ENCODE measurements at regions not wholly inside any gene's neighbourhood (a gene's known extent, or its start where the extent isn't known, plus 50 kb on each side); places are given as distances from the start of the nearest gene placed in this dataset.

DNA sequence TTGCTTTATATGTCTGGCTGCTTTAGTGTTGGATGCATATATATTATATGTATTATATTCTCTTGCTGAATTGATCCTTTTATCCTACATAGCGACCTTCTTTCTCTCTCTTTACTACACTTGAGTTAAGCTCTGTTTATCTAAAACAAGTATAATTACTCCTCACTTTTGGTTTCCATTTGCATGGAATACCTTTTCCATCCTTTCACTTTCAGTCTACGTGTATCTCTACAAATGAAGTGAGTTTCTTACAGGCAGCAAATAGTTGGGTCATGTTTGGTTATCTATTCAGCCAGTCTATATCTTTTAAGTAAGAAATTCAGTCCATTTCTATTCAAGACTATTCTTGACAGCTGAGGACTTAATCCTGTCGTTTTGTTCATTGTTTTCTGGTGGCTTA lies 167.5 kb upstream of the USP38 start:
- WGBS (ENCODE audit: insufficient coverage) = no CpG with 5 or more reads among the region's 3 CpGs
- H3K27ac ChIP-seq (ENCODE audit: low read length) = no peak overlapping the region
- no peaks in the 10 kb centered on the region for H3K27me3 ChIP-seq (ENCODE audit: control insufficient read depth, insufficient read depth, low read length)
- H3K4me1 ChIP-seq (ENCODE audit: control insufficient read depth, insufficient read depth, low read length) = no peaks in the 10 kb centered on the region
- DNase-seq = no peak
- peaks cover 9% of the 10 kb centered on the region for H3K9me3 ChIP-seq (replicated peaks; ENCODE audit: control insufficient read depth, low read depth, low read length)
- no peak overlapping the region for H3K4me3 ChIP-seq (ENCODE audit: low read length)
- H3K36me3 ChIP-seq (ENCODE audit: control insufficient read depth, insufficient read depth, low read length) = no peaks in the 10 kb centered on the region

DNA sequence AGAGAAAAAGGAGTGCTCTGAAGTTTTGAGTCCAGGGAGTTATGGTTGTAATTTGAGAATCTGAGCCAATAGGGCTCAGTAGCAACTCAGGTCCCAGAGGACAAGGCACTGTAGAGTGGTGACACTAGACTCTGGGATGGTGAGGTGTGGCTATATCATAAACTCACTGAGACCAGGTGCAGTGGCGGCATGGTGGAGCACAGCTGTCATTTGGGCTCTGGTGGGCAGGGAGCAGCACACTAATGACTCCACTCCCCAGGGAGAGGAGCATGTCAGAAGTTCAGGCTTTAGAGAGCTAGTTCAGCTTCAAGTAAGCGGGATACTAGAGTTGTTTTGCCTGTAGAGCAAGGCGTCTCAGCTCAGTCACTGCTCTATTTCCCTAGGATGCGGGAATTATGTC lies 165.4 kb upstream of the USP38 start:
- no peaks in the 10 kb centered on the region for H3K27me3 ChIP-seq (ENCODE audit: control insufficient read depth, insufficient read depth, low read length)
- no peak for DNase-seq
- 89% methylated on average over 3 of the region's 4 CpGs for WGBS (ENCODE audit: insufficient coverage)

DNA sequence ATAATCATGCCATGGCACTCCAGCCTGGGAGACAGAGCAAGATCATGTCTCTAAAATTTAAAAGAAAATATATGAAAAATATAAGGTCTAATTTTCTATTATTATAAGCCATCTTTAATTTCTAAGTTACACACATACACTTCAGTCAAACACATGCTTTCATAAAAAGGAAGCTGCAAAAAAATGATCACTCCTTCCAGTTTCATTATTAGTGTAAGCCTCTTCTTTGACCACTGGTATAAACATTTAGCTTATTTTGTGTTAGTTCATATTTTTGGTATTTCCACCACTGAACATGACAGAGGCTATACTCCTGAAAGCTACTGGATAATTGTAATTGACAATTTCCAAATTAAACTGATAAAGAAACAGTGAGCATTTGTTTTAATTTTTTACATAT lies 163.3 kb upstream of the USP38 start:
- no peaks in the 10 kb centered on the region for H3K36me3 ChIP-seq (ENCODE audit: control insufficient read depth, insufficient read depth, low read length)
- H3K27me3 ChIP-seq (ENCODE audit: control insufficient read depth, insufficient read depth, low read length) = no peaks in the 10 kb centered on the region
- H3K4me1 ChIP-seq (ENCODE audit: control insufficient read depth, insufficient read depth, low read length) = no peaks in the 10 kb centered on the region
- no peak overlapping the region for H3K4me3 ChIP-seq (ENCODE audit: low read length)
- peaks cover 9% of the 10 kb centered on the region for H3K9me3 ChIP-seq (replicated peaks; ENCODE audit: control insufficient read depth, low read depth, low read length)
- H3K27ac ChIP-seq (ENCODE audit: low read length) = no peak overlapping the region
- peak; percentile 53 for DNase-seq

More for the DNA sequence above, 165.4 kb upstream of the USP38 start:
- H3K4me1 ChIP-seq (ENCODE audit: control insufficient read depth, insufficient read depth, low read length) = no peaks in the 10 kb centered on the region
- H3K36me3 ChIP-seq (ENCODE audit: control insufficient read depth, insufficient read depth, low read length) = no peaks in the 10 kb centered on the region
- no peak overlapping the region for H3K27ac ChIP-seq (ENCODE audit: low read length)
- peaks cover 9% of the 10 kb centered on the region for H3K9me3 ChIP-seq (replicated peaks; ENCODE audit: control insufficient read depth, low read depth, low read length)
- H3K4me3 ChIP-seq (ENCODE audit: low read length) = no peak overlapping the region

DNA sequence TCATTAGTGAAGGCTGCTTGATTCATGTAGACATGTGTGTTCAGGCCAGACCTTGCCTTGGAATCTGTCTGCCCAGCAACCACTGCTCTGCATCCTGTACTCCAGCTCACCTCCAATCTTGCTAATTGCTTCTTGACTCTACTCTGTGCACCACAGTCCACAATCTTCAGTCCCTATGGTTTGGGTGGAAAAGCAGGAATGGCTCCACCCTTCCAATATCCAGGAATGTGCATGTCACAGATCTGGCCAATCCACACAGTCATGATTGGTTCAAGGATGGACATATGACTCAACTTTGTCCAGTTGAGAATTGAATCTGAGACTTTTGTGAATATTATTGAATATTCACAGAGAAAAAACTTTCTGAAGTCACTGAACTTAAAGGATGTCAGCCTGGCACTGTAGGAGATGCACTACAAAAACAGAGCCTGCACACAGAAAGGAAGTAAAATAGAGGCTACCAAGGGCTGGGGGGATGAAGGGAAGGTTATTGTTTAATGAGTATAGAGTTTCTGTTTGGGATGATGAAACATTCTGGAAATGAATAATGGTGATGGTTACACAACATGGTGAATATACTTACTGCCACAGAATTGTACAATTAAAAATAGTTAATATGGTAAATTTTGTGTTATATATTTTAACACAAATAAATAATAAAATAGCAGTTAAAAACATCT lies 161.3 kb upstream of the USP38 start:
- Histone ChIP-seq H3K4me1 (ENCODE audit: control insufficient read depth, insufficient read depth, low read length) (no peaks in the 10 kb centered on the region), H3K27ac (ENCODE audit: low read length) (no peak overlapping the region), H3K27me3 (ENCODE audit: control insufficient read depth, insufficient read depth, low read length) (no peaks in the 10 kb centered on the region), H3K9me3 (replicated peaks; ENCODE audit: control insufficient read depth, low read depth, low read length) (peaks cover 9% of the 10 kb centered on the region), H3K36me3 (ENCODE audit: control insufficient read depth, insufficient read depth, low read length) (no peaks in the 10 kb centered on the region), H3K4me3 (ENCODE audit: low read length) (no peak overlapping the region)
- no peak for DNase-seq

DNA sequence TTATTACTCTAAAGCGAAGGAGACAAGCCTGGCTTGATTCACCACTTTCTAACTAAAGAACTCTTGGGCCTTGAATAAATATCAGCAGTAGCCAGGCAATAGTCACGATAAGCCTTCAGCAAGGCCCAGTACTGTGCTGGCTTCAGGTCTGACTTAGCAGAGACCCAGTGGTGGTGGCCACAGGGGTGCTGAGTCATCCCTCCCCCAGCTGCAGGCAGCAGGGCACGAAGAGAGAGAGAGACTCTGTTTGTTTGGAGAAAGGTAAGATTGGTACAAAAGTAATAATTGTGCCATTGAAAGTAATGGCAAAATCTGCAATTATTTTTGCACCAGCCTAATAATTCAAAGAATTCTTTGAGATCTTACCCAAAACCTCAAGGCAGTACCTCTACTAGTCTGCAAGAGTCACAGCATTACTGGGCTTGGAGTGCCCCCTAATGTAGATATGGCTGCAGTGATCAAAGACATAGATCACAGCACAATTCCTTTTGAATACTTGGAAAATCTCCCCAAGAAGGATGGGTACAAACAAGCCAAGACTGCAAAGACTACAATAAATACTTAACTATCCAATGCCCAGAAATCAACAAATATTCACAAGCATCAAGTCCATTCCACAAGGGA lies 159.5 kb upstream of the USP38 start:
- DNase-seq = peak; percentile 27
- Histone ChIP-seq H3K27me3 (ENCODE audit: control insufficient read depth, insufficient read depth, low read length) (no peaks in the 10 kb centered on the region), H3K27ac (ENCODE audit: low read length) (no peak overlapping the region), H3K36me3 (ENCODE audit: control insufficient read depth, insufficient read depth, low read length) (no peaks in the 10 kb centered on the region), H3K4me3 (ENCODE audit: low read length) (no peak overlapping the region), H3K9me3 (replicated peaks; ENCODE audit: control insufficient read depth, low read depth, low read length) (no peaks in the 10 kb centered on the region), H3K4me1 (ENCODE audit: control insufficient read depth, insufficient read depth, low read length) (no peaks in the 10 kb centered on the region)
- 94% methylated on average over 3 of the region's 3 CpGs for WGBS (ENCODE audit: insufficient coverage)

DNA sequence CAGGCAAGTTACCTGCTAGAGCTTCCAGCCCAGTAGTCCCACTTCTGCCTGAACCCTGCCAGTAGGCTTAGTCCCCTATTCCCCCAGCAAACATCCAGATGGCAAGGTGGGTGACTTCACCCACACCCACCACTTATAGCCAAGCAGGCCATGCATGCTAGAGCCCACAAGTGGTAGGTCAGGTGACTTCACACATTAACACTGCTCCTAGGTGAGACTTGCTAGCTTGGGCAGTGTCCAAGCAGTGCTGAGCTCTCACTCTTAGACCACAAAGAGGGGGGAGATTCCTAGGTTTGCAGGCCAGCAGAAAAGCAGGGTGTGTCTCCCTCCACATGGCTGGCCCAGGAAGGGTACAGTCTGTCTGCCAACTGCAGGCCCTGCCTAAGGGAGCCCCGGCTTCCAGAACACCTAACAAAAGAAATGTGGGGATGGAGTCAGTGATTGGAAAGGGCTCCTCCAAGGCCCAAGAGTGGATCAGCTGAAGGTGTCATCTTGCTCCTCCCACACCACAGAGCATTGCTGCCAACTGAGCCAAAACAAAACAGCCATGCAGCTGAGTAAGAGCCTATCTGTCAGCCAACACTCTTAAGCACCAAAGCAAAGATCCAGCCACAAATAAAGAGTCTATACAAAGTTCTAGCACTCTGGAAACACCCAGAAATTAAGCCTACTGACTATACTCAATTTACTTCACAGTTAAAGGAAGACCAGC lies 158.1 kb upstream of the USP38 start:
- no peak for DNase-seq
- Histone ChIP-seq H3K9me3 (replicated peaks; ENCODE audit: control insufficient read depth, low read depth, low read length) (no peaks in the 10 kb centered on the region), H3K27me3 (ENCODE audit: control insufficient read depth, insufficient read depth, low read length) (no peaks in the 10 kb centered on the region), H3K4me1 (ENCODE audit: control insufficient read depth, insufficient read depth, low read length) (no peaks in the 10 kb centered on the region), H3K27ac (ENCODE audit: low read length) (no peak overlapping the region), H3K4me3 (ENCODE audit: low read length) (no peak overlapping the region), H3K36me3 (ENCODE audit: control insufficient read depth, insufficient read depth, low read length) (no peaks in the 10 kb centered on the region)
- WGBS (ENCODE audit: insufficient coverage) = no CpG with 5 or more reads among the region's 1 CpG

DNA sequence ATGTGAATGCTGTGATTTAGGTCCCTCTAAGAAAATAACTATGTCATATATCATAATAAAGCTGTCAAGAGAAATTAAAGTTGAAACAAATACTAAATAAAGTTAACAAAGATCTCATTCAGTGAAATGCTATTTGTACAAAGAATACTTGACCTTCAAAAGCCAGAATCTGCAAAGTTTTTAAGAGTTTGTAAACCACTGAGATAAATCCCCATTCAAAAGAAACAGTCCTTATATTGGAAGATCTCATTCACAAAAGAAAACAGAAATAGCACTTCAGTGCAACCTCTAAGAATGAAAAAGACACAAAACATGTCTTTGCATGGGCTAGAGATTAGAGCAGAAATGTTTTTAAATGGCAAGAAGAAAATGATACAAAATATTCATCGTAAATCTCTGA lies 149.1 kb upstream of the USP38 start:
- Histone ChIP-seq H3K4me1 (ENCODE audit: control insufficient read depth, insufficient read depth, low read length) (no peaks in the 10 kb centered on the region), H3K9me3 (replicated peaks; ENCODE audit: control insufficient read depth, low read depth, low read length) (no peaks in the 10 kb centered on the region), H3K27ac (ENCODE audit: low read length) (no peak overlapping the region), H3K27me3 (ENCODE audit: control insufficient read depth, insufficient read depth, low read length) (no peaks in the 10 kb centered on the region), H3K36me3 (ENCODE audit: control insufficient read depth, insufficient read depth, low read length) (no peaks in the 10 kb centered on the region), H3K4me3 (ENCODE audit: low read length) (no peak overlapping the region)
- WGBS (ENCODE audit: insufficient coverage) = no CpG with 5 or more reads among the region's 1 CpG
- no peak for DNase-seq

DNA sequence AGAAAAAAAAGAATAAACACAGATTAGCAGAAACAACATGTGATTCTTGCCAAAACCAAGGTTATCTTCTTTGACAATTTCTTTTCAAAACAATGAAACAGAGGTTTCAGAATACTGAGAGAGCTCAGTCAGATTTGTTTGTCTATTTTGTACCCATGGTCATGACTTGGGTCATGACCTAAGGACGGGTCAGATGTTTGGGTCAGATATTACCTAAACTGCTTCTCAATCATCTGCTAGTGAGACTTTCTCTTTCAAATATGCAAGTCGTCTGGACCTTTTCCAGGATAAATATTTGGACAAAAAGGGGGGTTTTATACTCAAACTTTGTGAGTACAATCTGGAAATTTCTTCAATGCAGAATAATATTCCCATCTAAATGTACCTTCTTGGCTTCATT lies 148.3 kb upstream of the USP38 start:
- no peaks in the 10 kb centered on the region for H3K27me3 ChIP-seq (ENCODE audit: control insufficient read depth, insufficient read depth, low read length)
- no peaks in the 10 kb centered on the region for H3K36me3 ChIP-seq (ENCODE audit: control insufficient read depth, insufficient read depth, low read length)
- DNase-seq = no peak
- H3K27ac ChIP-seq (ENCODE audit: low read length) = no peak overlapping the region
- H3K4me1 ChIP-seq (ENCODE audit: control insufficient read depth, insufficient read depth, low read length) = no peaks in the 10 kb centered on the region
- no peak overlapping the region for H3K4me3 ChIP-seq (ENCODE audit: low read length)
- no peaks in the 10 kb centered on the region for H3K9me3 ChIP-seq (replicated peaks; ENCODE audit: control insufficient read depth, low read depth, low read length)
- no CpG with 5 or more reads among the region's 2 CpGs for WGBS (ENCODE audit: insufficient coverage)

DNA sequence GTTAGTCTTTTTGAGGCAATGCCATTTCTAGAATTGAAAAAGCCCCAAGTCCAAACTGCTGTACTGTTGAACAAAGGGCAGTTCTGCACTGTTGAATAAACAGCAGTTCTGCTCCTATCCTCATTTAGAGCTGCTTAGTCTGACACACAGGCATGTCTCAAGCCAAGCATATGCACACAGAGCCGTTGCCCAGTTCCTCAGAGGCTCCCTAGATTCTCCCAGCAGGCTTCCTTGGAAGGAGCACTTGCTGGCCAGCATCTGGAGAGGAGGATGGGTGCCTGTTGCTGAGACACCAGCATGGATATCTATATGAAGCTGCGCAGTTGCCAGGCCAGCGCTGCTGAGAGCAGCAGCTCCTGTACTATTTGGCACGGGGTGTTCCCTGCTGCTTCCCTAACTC lies 138.3 kb upstream of the USP38 start:
- Histone ChIP-seq H3K27me3 (ENCODE audit: control insufficient read depth, insufficient read depth, low read length) (no peaks in the 10 kb centered on the region), H3K9me3 (replicated peaks; ENCODE audit: control insufficient read depth, low read depth, low read length) (no peaks in the 10 kb centered on the region), H3K4me1 (ENCODE audit: control insufficient read depth, insufficient read depth, low read length) (peaks cover 6% of the 10 kb centered on the region), H3K27ac (ENCODE audit: low read length) (no peak overlapping the region), H3K36me3 (ENCODE audit: control insufficient read depth, insufficient read depth, low read length) (no peaks in the 10 kb centered on the region), H3K4me3 (ENCODE audit: low read length) (no peak overlapping the region)
- WGBS (ENCODE audit: insufficient coverage) = 63% methylated on average over 3 of the region's 4 CpGs
- peak; percentile 44 for DNase-seq

DNA sequence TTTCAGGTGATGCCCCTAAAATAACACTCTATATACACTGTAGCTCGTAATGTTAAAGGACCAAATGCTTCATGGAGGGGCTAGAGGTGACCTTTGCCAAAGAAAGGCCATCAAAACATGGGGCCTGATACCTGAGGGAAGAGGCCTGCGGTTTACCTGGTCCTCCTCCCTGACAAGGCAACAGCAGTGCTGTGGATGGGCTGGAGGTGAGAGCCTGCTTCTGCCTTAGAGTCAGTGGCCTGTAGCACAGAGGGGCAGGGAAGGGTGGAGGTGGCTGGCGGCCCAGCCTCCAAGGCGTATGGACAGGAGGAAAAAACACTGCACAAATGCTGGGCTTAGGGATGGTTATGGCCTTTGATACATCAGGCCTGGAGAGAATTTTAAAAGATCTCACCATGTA lies 137.8 kb upstream of the USP38 start:
- Histone ChIP-seq H3K27ac (ENCODE audit: low read length) (no peak overlapping the region), H3K4me3 (ENCODE audit: low read length) (no peak overlapping the region), H3K9me3 (replicated peaks; ENCODE audit: control insufficient read depth, low read depth, low read length) (no peaks in the 10 kb centered on the region), H3K4me1 (ENCODE audit: control insufficient read depth, insufficient read depth, low read length) (peaks cover 6% of the 10 kb centered on the region), H3K27me3 (ENCODE audit: control insufficient read depth, insufficient read depth, low read length) (no peaks in the 10 kb centered on the region), H3K36me3 (ENCODE audit: control insufficient read depth, insufficient read depth, low read length) (no peaks in the 10 kb centered on the region)
- no peak for DNase-seq
- 81% methylated on average over 3 of the region's 4 CpGs for WGBS (ENCODE audit: insufficient coverage)
